ENCODE measurements at regions not wholly inside any gene's neighbourhood (a gene's known extent, or its start where the extent isn't known, plus 50 kb on each side); places are given as distances from the start of the nearest gene placed in this dataset.

DNA sequence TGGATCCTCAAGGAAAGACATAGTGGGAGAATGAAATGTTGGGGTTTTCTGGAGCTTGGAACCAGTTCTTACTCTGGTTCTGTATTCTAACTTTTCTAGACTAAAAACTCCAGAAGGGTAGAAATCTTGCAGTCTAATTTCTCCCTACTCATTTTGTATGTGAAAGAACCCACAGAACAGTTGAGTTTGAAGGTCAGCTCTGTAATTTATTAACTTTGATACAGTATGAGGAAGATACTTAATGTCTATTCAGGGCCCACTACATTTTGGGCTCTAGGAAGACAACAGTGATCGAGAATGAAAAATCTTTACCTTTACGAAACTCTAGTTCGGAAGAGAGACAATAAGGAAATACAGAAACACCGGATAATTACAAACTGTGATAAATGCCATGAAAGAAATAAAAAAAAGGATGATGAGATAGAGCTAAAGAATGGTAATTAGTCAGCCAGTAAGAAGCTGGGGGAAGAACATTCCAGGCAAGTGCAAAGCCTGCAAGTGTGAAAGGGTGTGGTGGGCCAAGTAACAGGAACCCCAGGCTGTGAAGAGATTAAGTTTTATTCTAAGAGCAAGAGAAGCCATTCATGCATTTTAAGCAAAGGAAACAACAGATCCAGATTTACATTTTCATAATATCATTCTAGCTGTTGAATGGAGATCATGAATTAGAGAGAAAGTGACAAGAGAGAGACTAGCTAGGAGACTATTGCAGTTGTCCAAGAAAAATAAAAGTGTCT is 159.9 kb upstream of the HMCN1 start:
- no peak overlapping the region for H3K27ac Mint-ChIP-seq
- peaks cover 14% of the 10 kb centered on the region for H3K9me3 Mint-ChIP-seq (ENCODE audit: low read depth)
- peaks cover 14% of the 10 kb centered on the region for H3K36me3 Mint-ChIP-seq
- no peak overlapping the region for H3K4me3 Mint-ChIP-seq
- H3K27me3 Mint-ChIP-seq = no peaks in the 10 kb centered on the region
- peaks cover 15% of the 10 kb centered on the region for H3K4me1 Mint-ChIP-seq (ENCODE audit: low read depth)

DNA sequence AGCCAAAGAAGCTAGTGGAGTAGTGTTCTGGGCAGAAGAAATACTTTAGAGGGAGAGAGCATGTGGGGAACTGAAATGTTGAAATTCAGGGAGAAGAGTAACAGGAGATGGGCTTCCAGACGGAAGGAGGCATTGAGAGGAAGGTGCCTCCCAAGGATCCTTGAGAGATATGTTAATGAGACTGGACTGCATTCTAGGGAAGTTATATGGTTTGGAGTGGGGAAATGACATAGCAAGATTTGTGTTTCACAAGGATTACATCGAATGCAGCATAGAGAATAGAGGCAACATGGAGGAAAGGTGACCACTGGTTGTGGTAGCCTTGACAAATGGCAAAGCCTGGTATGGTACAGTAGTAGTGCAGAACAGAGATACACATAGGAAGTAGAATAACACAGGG is 160.5 kb upstream of the HMCN1 start:
- H3K4me3 Mint-ChIP-seq = no peak overlapping the region
- H3K27ac Mint-ChIP-seq = no peak overlapping the region
- H3K36me3 Mint-ChIP-seq = peaks cover 10% of the 10 kb centered on the region
- H3K9me3 Mint-ChIP-seq (ENCODE audit: low read depth) = peaks cover 8% of the 10 kb centered on the region
- peaks cover 22% of the 10 kb centered on the region for H3K4me1 Mint-ChIP-seq (ENCODE audit: low read depth)
- no peaks in the 10 kb centered on the region for H3K27me3 Mint-ChIP-seq

DNA sequence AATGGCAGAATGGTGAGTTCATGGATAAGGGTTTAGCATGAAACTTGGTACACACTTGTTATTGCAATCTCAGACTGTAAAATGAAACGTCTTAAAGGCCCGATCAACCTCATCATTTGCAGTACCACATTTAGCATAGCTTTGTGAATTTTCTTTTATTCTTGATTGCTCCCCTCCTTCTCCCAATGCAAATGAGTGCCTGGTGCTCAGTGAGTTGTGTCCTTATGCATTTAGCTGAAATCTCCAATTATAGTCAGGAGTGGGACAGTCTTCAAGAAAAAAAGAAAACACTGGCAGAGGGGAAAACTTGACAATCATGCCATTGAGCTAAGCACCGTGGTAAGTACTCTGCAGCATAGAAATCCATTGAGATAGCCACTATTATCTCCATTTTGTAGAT is 161.0 kb upstream of the HMCN1 start:
- H3K4me3 Mint-ChIP-seq = no peak overlapping the region
- peaks cover 27% of the 10 kb centered on the region for H3K4me1 Mint-ChIP-seq (ENCODE audit: low read depth)
- no peaks in the 10 kb centered on the region for H3K27me3 Mint-ChIP-seq
- peaks cover 8% of the 10 kb centered on the region for H3K36me3 Mint-ChIP-seq
- no peak overlapping the region for H3K27ac Mint-ChIP-seq
- peaks cover 6% of the 10 kb centered on the region for H3K9me3 Mint-ChIP-seq (ENCODE audit: low read depth)

DNA sequence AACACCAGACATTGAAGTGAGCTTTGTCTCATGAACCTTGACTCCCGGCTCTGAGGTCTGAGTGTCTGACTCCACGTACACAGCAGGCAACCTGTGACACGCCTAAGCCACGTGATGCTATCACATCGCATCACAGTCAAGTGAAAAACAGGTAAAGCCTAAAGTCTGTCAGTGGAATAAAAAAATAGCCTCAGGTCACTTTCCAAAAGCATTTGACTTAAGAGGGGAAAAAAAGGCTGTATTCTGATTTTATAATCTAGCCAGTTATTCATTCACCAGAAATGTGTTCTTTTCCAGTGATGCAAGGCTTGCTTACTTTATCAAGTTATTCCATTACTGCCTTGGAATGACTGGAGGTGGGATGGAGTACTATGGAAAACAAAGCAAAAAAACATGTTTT is 163.2 kb upstream of the HMCN1 start:
- Mint-ChIP-seq H3K4me3 (no peak overlapping the region), H3K27me3 (no peaks in the 10 kb centered on the region), H3K27ac (no peak overlapping the region), H3K4me1 (ENCODE audit: low read depth) (peaks cover 49% of the 10 kb centered on the region), H3K36me3 (peaks cover 3% of the 10 kb centered on the region), H3K9me3 (ENCODE audit: low read depth) (peaks cover 3% of the 10 kb centered on the region)

DNA sequence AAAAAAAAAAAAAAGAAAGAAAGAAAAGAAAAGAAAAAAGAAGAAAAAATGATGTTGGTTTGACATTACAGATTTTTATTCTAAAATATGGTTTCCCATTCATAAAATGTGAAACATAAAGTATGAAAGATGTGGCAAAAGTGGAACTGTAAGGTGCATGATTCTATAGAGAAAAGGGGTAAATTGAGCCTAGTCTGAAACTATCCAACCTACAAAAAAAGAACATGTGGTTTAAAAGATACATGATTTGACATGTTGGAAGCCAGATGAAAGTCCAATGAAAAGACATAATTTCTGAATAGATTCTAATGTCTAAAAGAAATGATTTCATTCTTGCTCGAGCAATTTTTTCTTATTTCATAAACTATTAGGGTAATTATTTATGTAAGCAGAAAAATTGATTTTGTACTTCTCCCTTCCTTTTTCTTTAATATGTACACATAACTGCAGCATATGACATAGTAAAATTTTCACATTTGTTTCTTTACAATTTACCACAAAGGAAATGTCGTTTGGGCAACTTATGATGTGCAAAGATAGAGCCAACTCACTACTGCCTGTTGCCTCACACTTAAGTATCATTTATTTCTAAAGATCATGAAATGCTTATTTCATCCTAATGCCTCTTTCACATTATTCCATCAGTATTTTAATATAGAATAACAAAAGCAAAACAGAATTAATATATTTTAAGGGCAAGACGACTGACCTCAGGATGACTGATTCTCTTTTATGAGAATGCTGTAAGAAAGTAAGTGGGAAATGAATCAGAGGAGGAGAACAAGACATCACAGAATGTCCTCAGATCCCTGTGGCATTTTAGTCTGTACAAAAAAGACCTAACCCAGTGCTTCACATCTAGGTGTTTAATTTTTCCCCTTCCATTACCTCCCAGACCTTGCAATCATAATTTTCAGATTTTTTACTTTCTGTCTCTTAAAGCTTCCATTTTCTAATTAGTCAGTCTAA is 165.8 kb upstream of the HMCN1 start:
- H3K9me3 Mint-ChIP-seq (ENCODE audit: low read depth) = peaks cover 3% of the 10 kb centered on the region
- peaks cover 71% of the 10 kb centered on the region for H3K4me1 Mint-ChIP-seq (ENCODE audit: low read depth)

DNA sequence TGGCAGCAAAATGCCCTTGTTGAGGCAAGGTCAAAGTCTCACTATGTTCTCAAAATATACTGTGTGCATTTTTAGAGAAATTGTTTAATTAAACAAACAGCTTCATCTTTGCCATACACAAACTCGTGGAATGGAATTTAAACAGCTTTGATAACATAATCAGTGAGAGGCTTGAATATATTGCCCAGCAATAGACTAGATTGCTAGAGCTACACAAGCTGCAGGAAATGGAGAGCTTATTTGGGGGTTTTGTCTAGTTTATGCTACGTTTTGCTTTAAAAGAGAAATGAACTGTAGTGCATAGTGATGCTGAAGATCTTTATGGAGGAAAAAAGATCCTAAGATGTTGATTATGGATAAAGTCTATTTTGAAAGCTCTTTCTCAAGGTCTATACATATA is 166.8 kb upstream of the HMCN1 start:
- Mint-ChIP-seq H3K27ac (peak overlapping the region; percentile 90), H3K36me3 (peaks cover 3% of the 10 kb centered on the region), H3K4me1 (ENCODE audit: low read depth) (peaks cover 75% of the 10 kb centered on the region), H3K4me3 (peak overlapping the region; percentile 78), H3K9me3 (ENCODE audit: low read depth) (peaks cover 3% of the 10 kb centered on the region), H3K27me3 (no peaks in the 10 kb centered on the region)

More for the DNA sequence above, 165.8 kb upstream of the HMCN1 start:
- Mint-ChIP-seq H3K36me3 (peaks cover 3% of the 10 kb centered on the region), H3K27me3 (no peaks in the 10 kb centered on the region), H3K4me3 (peak overlapping the region; percentile 40), H3K27ac (peak overlapping the region; percentile 90)

DNA sequence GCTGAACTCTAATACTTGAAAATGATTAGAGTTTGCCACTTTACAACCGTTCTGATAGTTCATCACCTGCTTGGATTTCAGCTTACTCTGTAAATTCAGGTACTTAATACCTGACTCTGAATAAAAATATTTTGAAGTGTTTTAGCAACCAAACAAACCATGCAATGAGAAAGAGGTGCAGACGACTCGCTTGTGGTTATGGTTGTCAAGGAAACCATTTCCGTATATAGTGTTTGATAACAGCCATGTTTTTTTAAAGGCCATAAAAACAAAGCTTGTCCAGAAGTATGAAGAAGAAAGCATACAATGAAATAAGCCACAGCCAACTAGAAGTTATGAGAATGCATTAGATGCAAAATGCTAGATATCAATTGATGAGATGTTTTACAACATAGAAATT is 167.2 kb upstream of the HMCN1 start:
- Mint-ChIP-seq H3K4me3 (peak overlapping the region; percentile 78), H3K36me3 (peaks cover under 1% of the 10 kb centered on the region), H3K9me3 (ENCODE audit: low read depth) (peaks cover under 1% of the 10 kb centered on the region), H3K27ac (peak overlapping the region; percentile 90), H3K4me1 (ENCODE audit: low read depth) (peaks cover 80% of the 10 kb centered on the region), H3K27me3 (no peaks in the 10 kb centered on the region)

DNA sequence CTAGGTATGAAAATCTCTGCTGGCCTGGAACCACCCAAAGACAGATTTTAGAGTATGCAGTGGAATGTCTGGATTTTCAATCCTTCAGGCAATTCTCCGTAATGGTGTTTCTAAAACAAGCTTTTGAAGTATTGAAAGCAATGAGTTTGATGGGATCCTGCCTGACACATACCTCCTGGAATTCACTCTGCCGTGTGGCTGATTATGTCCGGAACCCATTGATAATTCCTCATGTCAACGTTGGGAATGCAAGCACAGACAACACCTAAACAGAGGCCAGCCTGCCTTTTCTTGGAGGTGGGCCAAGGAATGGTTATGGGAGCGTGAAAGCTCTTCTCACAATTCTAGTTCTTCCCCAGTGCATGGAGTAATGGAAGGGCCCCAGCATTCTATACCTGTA is 168.9 kb upstream of the HMCN1 start:
- Mint-ChIP-seq H3K9me3 (ENCODE audit: low read depth) (no peaks in the 10 kb centered on the region), H3K27ac (no peak overlapping the region), H3K4me1 (ENCODE audit: low read depth) (peaks cover 93% of the 10 kb centered on the region), H3K27me3 (no peaks in the 10 kb centered on the region), H3K36me3 (no peaks in the 10 kb centered on the region), H3K4me3 (no peak overlapping the region)

DNA sequence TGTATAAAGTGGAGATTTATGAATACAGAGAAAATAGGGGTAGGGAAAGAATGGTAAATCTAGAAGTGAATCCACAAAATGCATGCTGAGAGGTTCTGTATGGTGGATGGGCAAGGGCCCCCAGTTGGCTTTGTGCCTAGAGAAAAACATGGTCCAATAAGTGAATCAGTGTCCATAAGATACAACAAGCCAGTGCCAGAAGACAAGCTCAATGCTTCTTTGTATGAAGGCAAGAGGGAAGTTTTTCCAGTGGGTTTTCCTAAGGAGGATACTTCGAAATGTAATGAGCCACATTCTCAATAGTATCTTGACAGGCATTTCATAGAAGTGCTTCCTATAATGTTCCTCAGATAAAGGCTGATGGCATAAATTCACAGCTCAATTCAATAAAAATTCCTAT is 169.4 kb upstream of the HMCN1 start:
- H3K27ac Mint-ChIP-seq = no peak overlapping the region

DNA sequence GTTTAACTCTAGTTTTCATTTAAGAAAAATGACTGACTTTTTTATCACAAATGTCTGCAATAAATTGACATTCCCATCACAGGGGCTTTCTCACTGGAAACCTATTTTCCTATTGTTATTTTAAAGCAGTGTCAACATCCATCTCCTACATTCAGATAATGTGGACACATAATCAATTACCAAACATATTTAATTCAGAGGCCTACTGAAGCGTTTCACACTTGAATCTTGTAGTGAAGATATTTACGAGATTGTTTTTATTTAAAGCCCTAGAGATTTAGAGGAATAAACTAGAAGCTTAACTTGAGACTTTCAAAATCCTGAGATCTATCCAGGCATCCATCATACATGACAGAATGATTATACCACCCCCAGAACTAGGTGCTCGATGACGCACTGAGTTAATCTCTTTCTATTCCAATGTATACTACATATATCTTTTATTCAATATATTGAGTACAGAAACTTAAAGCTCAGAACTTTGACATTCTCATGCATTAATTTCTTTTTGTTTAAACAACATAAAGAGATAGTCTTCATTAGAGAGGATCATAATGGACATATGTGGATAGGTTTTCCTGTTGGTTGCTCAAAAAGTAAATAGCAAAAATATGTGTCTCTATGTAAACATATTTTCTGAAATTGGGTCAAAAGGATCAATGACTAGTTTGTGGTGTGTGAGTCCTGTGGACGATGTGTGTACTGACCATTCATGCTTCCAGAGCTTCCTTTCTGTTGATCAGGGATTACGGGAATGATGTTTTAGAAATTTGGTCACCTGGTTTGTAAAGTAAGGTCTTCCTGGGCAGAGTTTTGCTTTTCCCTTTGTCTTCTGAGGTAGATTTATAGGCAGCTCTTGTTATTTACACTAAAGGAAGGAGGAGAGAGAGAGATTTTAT is 171.5 kb upstream of the HMCN1 start:
- Mint-ChIP-seq H3K4me3 (no peak overlapping the region), H3K9me3 (ENCODE audit: low read depth) (no peaks in the 10 kb centered on the region), H3K36me3 (no peaks in the 10 kb centered on the region), H3K4me1 (ENCODE audit: low read depth) (peaks cover 78% of the 10 kb centered on the region), H3K27ac (no peak overlapping the region), H3K27me3 (no peaks in the 10 kb centered on the region)

More for the DNA sequence above, 169.4 kb upstream of the HMCN1 start:
- no peaks in the 10 kb centered on the region for H3K27me3 Mint-ChIP-seq
- H3K4me3 Mint-ChIP-seq = no peak overlapping the region
- H3K9me3 Mint-ChIP-seq (ENCODE audit: low read depth) = no peaks in the 10 kb centered on the region
- H3K36me3 Mint-ChIP-seq = no peaks in the 10 kb centered on the region
- peaks cover 93% of the 10 kb centered on the region for H3K4me1 Mint-ChIP-seq (ENCODE audit: low read depth)

DNA sequence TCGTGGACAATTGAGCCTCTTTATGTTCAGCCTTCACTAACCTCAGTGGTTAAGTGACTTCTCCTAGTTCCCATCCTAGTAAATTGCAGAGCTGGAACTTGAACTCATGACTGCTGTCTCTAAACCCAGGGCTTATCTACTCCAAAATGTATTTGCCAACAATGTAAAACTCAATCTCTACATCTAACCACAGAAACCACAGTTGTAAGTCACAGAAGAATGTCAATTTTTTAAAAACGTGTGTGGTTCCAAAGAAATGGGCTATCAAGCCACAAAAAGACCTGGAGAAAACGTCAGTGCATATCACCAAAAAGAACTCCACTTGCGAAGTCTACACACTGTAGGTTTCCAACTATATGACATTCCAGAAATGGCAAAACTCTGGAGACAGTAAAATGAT is 172.6 kb upstream of the HMCN1 start:
- H3K36me3 Mint-ChIP-seq = peaks cover 3% of the 10 kb centered on the region
- H3K4me1 Mint-ChIP-seq (ENCODE audit: low read depth) = peaks cover 67% of the 10 kb centered on the region
- H3K27ac Mint-ChIP-seq = peak overlapping the region; percentile 78
- H3K4me3 Mint-ChIP-seq = peak overlapping the region; percentile 57
- H3K9me3 Mint-ChIP-seq (ENCODE audit: low read depth) = no peaks in the 10 kb centered on the region
- no peaks in the 10 kb centered on the region for H3K27me3 Mint-ChIP-seq

DNA sequence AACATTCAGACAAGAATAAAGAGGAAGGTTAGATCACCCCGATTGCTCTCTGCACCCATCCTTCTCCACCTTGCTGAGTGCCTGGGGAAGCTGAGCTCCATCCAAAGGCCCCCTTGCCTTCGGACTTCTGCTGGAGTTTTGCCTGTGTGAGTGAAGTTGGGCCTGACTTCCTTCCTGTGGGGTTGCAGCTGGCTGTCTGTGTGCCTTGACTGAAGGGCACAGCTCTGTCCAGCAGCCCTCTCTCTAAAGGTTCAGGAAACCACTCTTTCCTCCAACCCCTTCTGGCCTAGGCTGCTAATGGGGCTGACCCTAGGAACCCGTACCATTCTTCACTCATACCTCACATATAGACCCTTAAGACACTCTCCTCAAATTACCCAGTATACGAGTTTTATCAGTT is 173.4 kb upstream of the HMCN1 start:
- Mint-ChIP-seq H3K4me1 (ENCODE audit: low read depth) (peaks cover 59% of the 10 kb centered on the region), H3K27ac (peak overlapping the region; percentile 78), H3K9me3 (ENCODE audit: low read depth) (no peaks in the 10 kb centered on the region), H3K4me3 (peak overlapping the region; percentile 4), H3K27me3 (no peaks in the 10 kb centered on the region), H3K36me3 (peaks cover 3% of the 10 kb centered on the region)

DNA sequence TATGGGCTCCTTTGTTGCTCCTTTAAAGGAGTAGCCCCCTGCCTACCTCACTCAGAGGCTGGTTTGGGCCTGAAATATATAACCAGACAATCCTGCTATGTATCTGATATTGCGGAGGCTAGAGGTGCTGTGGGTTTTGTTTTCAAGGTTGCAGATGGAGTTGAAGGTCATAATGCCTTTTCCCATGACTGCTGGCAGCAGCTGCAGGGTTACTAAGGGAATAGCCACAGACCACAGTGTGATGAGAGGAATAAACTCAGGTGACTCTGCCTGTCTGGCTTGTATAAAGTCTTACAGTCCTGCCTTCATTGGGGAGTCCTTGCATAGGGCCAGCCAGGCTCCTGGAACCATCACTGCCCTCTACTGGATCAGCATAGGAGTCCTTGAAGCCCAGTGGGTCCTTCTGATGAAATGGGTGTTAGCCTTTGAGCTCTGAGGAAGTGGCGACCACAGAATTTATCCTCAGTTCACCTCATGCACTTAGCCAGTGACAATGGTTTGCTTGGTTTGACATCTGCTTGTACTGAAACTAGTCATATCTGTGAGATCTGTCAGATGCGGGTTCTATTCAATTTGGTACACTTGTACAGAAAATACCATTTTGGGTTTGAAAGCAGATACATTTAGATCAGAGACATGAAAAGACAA is 174.4 kb upstream of the HMCN1 start:
- H3K4me1 Mint-ChIP-seq (ENCODE audit: low read depth) = peaks cover 49% of the 10 kb centered on the region
- H3K27me3 Mint-ChIP-seq = no peaks in the 10 kb centered on the region
- peak overlapping the region; percentile 64 for H3K27ac Mint-ChIP-seq
- no peaks in the 10 kb centered on the region for H3K9me3 Mint-ChIP-seq (ENCODE audit: low read depth)
- H3K36me3 Mint-ChIP-seq = peaks cover 3% of the 10 kb centered on the region
- H3K4me3 Mint-ChIP-seq = peak overlapping the region; percentile 1

DNA sequence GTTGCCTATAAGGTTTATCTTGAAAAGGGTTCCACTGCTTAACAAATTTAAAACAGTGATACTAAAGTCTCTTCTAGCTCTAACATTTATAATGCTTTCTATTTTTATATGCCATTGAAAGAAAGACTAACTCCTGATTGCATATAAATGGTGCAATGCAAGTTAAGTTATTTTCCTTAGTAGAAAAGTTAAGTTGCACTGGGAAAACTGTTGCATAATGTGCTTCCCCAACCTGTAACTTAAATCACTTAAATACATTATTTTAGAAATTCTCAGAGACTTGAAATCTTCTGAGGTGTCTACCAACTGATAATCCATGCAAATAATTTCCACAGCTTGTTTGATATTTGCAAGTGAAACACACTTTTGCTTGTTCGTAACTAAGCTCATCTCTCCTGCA is 175.0 kb upstream of the HMCN1 start:
- Mint-ChIP-seq H3K36me3 (peaks cover 3% of the 10 kb centered on the region), H3K27me3 (no peaks in the 10 kb centered on the region), H3K4me1 (ENCODE audit: low read depth) (peaks cover 42% of the 10 kb centered on the region), H3K4me3 (no peak overlapping the region), H3K27ac (no peak overlapping the region), H3K9me3 (ENCODE audit: low read depth) (no peaks in the 10 kb centered on the region)

All from activated naive CD8-positive, alpha-beta T cell (primary cell).